ENCODE measurements at regions not wholly inside any gene's neighbourhood (a gene's known extent, or its start where the extent isn't known, plus 50 kb on each side); places are given as distances from the start of the nearest gene placed in this dataset.

- TF ChIP-seq POLR2A (IDR thresholded peaks at IDR 0.05) (no peak), POLR2AphosphoS5 (IDR thresholded peaks at IDR 0.05) (no peak)
- TF ChIP-seq, protein P1, sequence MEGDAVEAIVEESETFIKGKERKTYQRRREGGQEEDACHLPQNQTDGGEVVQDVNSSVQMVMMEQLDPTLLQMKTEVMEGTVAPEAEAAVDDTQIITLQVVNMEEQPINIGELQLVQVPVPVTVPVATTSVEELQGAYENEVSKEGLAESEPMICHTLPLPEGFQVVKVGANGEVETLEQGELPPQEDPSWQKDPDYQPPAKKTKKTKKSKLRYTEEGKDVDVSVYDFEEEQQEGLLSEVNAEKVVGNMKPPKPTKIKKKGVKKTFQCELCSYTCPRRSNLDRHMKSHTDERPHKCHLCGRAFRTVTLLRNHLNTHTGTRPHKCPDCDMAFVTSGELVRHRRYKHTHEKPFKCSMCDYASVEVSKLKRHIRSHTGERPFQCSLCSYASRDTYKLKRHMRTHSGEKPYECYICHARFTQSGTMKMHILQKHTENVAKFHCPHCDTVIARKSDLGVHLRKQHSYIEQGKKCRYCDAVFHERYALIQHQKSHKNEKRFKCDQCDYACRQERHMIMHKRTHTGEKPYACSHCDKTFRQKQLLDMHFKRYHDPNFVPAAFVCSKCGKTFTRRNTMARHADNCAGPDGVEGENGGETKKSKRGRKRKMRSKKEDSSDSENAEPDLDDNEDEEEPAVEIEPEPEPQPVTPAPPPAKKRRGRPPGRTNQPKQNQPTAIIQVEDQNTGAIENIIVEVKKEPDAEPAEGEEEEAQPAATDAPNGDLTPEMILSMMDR (IDR thresholded peaks at IDR 0.05): no peak
Observed at GRCh38 chr9:89872426-89872912, 267.7 kb downstream of the GADD45G start.

All from breast epithelium (tissue), 3 donors.